Gastrocnemius medialis (tissue), 4 donors: ENCODE measurements at regions not wholly inside any gene's neighbourhood (a gene's known extent, or its start where the extent isn't known, plus 50 kb on each side); places are given as distances from the start of the nearest gene placed in this dataset.

Experiments
- ATAC-seq, 2 donors: fragments of 150-250 bp; one replicate each; pipeline ENCODE4 v1.9.1; 2016
- DNase-seq, 2 donors: peaks; one replicate each; pipeline ENCODE4 v3.0.0-alpha.2; 2019
- H3K27ac ChIP-seq, 4 donors: fragments of 200-600 bp; sonication (generic); 1 replicate in 1 of 4; 2 replicates in 3 of 4; pipeline ENCODE4 v1.5.1; 2016 to 2018; ENCODE audit warnings: mild to moderate bottlenecking in 2 of 4, moderate library complexity in 1 of 4
- H3K27me3 ChIP-seq, 3 donors: fragments of 200-600 bp; sonication (generic) in 2 of 3; 1 replicate in 1 of 3; 2 replicates in 2 of 3; pipeline versions ENCODE4 v1.5.1 to v1.6.0; 2016 to 2019; ENCODE audit warnings: mild to moderate bottlenecking in 1 of 3, moderate library complexity in 1 of 3
- H3K36me3 ChIP-seq, 2 donors: fragments of 200-600 bp; sonication (generic) in 1 of 2; one replicate each; pipeline ENCODE4 v1.5.1; 2017 to 2018
- H3K4me1 ChIP-seq, 2 donors: fragments of 200-600 bp; sonication (generic) in 1 of 2; one replicate each; pipeline ENCODE4 v1.5.1; 2016 to 2017; ENCODE audit warnings: mild to moderate bottlenecking in 2 of 2
- H3K4me3 ChIP-seq, 4 donors: fragments of 200-600 bp; sonication (generic) in 3 of 4; 1 replicate in 1 of 4; 2 replicates in 3 of 4; pipeline ENCODE4 v1.5.1; 2016 to 2019; ENCODE audit warnings: mild to moderate bottlenecking in 2 of 4
- H3K9me3 ChIP-seq, 3 donors: fragments of 200-600 bp; sonication (generic) in 2 of 3; 1 replicate in 1 of 3; 2 replicates in 2 of 3; pipeline ENCODE4 v1.5.1; 2016 to 2019
- CTCF ChIP-seq, 5 experiments: fragments of 450-650 bp in 3 of 5; fragments of 200-600 bp in 2 of 5; sonication (generic) in 2 of 5; IDR thresholded peaks in 4 of 5; conservative IDR thresholded peaks in 1 of 5; 1 replicate in 4 of 5; 2 replicates in 1 of 5; pipeline ENCODE4 v1.5.1; 2016 to 2019; ENCODE audit warnings: antibody characterized with exemption in 5 of 5, mild to moderate bottlenecking in 3 of 5, moderate library complexity in 3 of 5
- POLR2A ChIP-seq, 2 donors: fragments of 450-650 bp; IDR thresholded peaks; one replicate each; pipeline ENCODE4 v1.6.1; 2017; ENCODE audit warnings: antibody characterized with exemption in 2 of 2, mild to moderate bottlenecking in 2 of 2, moderate library complexity in 2 of 2
- in situ Hi-C, 4 donors: fragments of 200-750 bp; cut with MboI; loops; one replicate each; pipeline versions ENCODE4 v1.15.0 to v1.8.0; 2017; ENCODE audit warnings: low sequenced_read_pairs in 4 of 4
- intact Hi-C: fragments of 100-400 bp; cut with DNase I; formaldehyde crosslinking; loops from one replicate; pipeline ENCODE4 v1.15.1; 2023; ENCODE audit warnings: low total_unique reads

- no peak for DNase-seq
- intact Hi-C loops = no loop called here
- Histone ChIP-seq H3K4me3 (no peak overlapping the region), H3K36me3 (no peaks in the 10 kb centered on the region), H3K27me3 (no peaks in the 10 kb centered on the region), H3K27ac (no peak overlapping the region), H3K9me3 (no peaks in the 10 kb centered on the region), H3K4me1 (no peaks in the 10 kb centered on the region)
- TF ChIP-seq POLR2A (IDR thresholded peaks at IDR 0.05) = no peak
- TF ChIP-seq CTCF (IDR thresholded peaks at IDR 0.05 in 4 of 5, conservative IDR thresholded peaks at IDR 0.05 in 1 of 5) = no peak
- ATAC-seq = peak; percentile 39 to 56
- in situ Hi-C loops = no loop called here
Observed at GRCh38 chr6:85261271-85261670, 188.6 kb upstream of the NT5E start.

GRCh38 chr6:85255661-85256060 is 194.2 kb upstream of the NT5E start:
- Histone ChIP-seq H3K27me3 (no peaks in the 10 kb centered on the region), H3K27ac (no peak overlapping the region)

GRCh38 chr6:85252552-85252951 is 197.3 kb upstream of the NT5E start:
- no peaks in the 10 kb centered on the region for H3K27me3 ChIP-seq
- in situ Hi-C loops (no loop called here), intact Hi-C loops (no loop called here)

More at GRCh38 chr6:85255661-85256060, 194.2 kb upstream of the NT5E start:
- no peak overlapping the region for H3K4me3 ChIP-seq
- no peaks in the 10 kb centered on the region for H3K9me3 ChIP-seq
- TF ChIP-seq CTCF (IDR thresholded peaks at IDR 0.05 in 4 of 5, conservative IDR thresholded peaks at IDR 0.05 in 1 of 5) (no peak), POLR2A (IDR thresholded peaks at IDR 0.05) (no peak)
- DNase-seq = no peak
- in situ Hi-C loops (no loop called here), intact Hi-C loops (no loop called here)
- no peak for ATAC-seq
- no peaks in the 10 kb centered on the region for H3K36me3 ChIP-seq
- H3K4me1 ChIP-seq = no peaks in the 10 kb centered on the region

GRCh38 chr6:85252085-85252484 is 197.8 kb upstream of the NT5E start:
- DNase-seq (no peak), ATAC-seq (no peak)
- H3K27ac ChIP-seq = no peak overlapping the region
- no peak overlapping the region for H3K4me3 ChIP-seq
- no peaks in the 10 kb centered on the region for H3K4me1 ChIP-seq
- intact Hi-C loops = no loop called here
- in situ Hi-C loops = no loop called here
- H3K36me3 ChIP-seq = no peaks in the 10 kb centered on the region
- H3K9me3 ChIP-seq = no peaks in the 10 kb centered on the region
- TF ChIP-seq CTCF (IDR thresholded peaks at IDR 0.05 in 4 of 5, conservative IDR thresholded peaks at IDR 0.05 in 1 of 5) = no peak
- TF ChIP-seq POLR2A (IDR thresholded peaks at IDR 0.05) = no peak
- no peaks in the 10 kb centered on the region for H3K27me3 ChIP-seq

More at GRCh38 chr6:85252552-85252951, 197.3 kb upstream of the NT5E start:
- ATAC-seq = no peak
- H3K36me3 ChIP-seq = no peaks in the 10 kb centered on the region
- H3K4me1 ChIP-seq = no peaks in the 10 kb centered on the region
- no peak for TF ChIP-seq POLR2A (IDR thresholded peaks at IDR 0.05)
- no peak for TF ChIP-seq CTCF (IDR thresholded peaks at IDR 0.05 in 4 of 5, conservative IDR thresholded peaks at IDR 0.05 in 1 of 5)
- H3K27ac ChIP-seq = no peak overlapping the region
- DNase-seq = no peak
- H3K4me3 ChIP-seq = no peak overlapping the region
- H3K9me3 ChIP-seq = no peaks in the 10 kb centered on the region

- in situ Hi-C loops = no loop called here
- H3K4me3 ChIP-seq = no peak overlapping the region
- H3K27me3 ChIP-seq = no peaks in the 10 kb centered on the region
- TF ChIP-seq POLR2A (IDR thresholded peaks at IDR 0.05) (no peak), CTCF (IDR thresholded peaks at IDR 0.05 in 4 of 5, conservative IDR thresholded peaks at IDR 0.05 in 1 of 5) (no peak)
- no peak for ATAC-seq
- intact Hi-C loops = no loop called here
- H3K36me3 ChIP-seq = no peaks in the 10 kb centered on the region
- DNase-seq = no peak
- no peaks in the 10 kb centered on the region for H3K4me1 ChIP-seq
- H3K27ac ChIP-seq = no peak overlapping the region
- no peaks in the 10 kb centered on the region for H3K9me3 ChIP-seq
Observed at GRCh38 chr6:85251300-85251699, 198.6 kb upstream of the NT5E start.
